ENCODE measurements at regions not wholly inside any gene's neighbourhood (a gene's known extent, or its start where the extent isn't known, plus 50 kb on each side); places are given as distances from the start of the nearest gene placed in this dataset.
"Not testable (repeated sequence)": the region's sequence is repeated elsewhere in the genome, so short reads cannot be mapped to it uniquely, and the experiment has no call there.

- Mint-ChIP-seq H3K9me3 (no peaks in the 10 kb centered on the region), H3K4me1 (no peaks in the 10 kb centered on the region), H3K27ac (no peak overlapping the region), H3K4me3 (no peak overlapping the region), H3K36me3 (no peaks in the 10 kb centered on the region)
- ATAC-seq (no peak), DNase-seq (ENCODE audit: low spot score in 2 of 2) (no peak)
Observed at GRCh38 chr17:34485999-34486398, 93.4 kb upstream of the TMEM132E start.

DNA sequence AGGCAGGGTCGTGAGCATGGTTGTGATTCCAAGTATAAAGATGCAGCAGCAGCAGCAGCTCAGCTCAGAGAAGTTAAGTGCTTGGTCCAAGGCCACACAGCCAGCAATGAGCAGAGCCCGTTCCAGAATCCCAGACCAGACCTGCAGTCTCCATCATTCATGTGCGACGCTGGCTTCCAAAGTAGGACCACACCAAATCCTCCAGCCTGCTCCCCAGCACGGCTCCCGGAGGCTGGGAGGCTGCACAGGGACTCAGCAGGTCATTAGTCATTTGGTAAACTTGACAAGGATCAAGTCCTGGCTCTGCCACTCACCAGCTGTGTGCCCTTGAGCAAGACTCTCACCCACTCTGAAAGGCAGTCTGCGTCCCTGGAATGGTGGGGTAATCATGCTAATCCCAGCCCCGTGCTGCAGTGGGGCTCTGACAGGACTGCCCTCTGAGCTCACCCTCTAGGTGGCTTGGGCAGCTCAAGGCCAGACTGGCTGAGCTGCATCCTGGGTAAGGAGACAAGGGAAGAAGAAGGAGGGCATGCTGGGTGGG, 95.1 kb upstream of the TMEM132E start:
- Mint-ChIP-seq H3K4me1 (no peaks in the 10 kb centered on the region), H3K36me3 (no peaks in the 10 kb centered on the region), H3K27ac (no peak overlapping the region), H3K4me3 (no peak overlapping the region), H3K9me3 (no peaks in the 10 kb centered on the region)
- ATAC-seq (no peak), DNase-seq (ENCODE audit: low spot score in 2 of 2) (no peak)

GRCh38 chr17:34482730-34483129, 96.7 kb upstream of the TMEM132E start:
- ATAC-seq: no peak
- H3K9me3 Mint-ChIP-seq: no peaks in the 10 kb centered on the region
- no peak overlapping the region for H3K4me3 Mint-ChIP-seq
- no peak for DNase-seq (ENCODE audit: low spot score in 2 of 2)
- no peak overlapping the region for H3K27ac Mint-ChIP-seq
- no peaks in the 10 kb centered on the region for H3K4me1 Mint-ChIP-seq
- no peaks in the 10 kb centered on the region for H3K36me3 Mint-ChIP-seq

DNA sequence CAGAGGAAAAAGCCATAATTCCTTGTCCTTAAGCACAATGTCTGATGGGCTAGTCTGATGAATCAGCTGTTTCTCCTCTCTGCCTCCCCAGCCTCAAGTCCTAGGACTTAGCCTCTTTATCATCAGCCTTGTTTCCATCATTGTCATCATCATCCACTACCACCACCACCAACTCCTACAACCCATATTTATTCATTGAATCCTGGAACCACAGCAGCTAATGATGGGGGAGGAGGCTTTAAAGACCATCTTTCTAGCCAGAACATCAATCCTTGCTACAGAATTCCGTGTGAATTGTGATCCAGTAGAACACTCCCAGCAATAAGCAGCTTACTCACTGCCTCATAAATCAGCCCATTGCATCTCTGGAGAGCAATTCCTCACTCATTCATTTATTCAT, 97.6 kb upstream of the TMEM132E start:
- DNase-seq (ENCODE audit: low spot score in 2 of 2): no peak
- H3K27ac Mint-ChIP-seq: no peak overlapping the region
- no peaks in the 10 kb centered on the region for H3K9me3 Mint-ChIP-seq

DNA sequence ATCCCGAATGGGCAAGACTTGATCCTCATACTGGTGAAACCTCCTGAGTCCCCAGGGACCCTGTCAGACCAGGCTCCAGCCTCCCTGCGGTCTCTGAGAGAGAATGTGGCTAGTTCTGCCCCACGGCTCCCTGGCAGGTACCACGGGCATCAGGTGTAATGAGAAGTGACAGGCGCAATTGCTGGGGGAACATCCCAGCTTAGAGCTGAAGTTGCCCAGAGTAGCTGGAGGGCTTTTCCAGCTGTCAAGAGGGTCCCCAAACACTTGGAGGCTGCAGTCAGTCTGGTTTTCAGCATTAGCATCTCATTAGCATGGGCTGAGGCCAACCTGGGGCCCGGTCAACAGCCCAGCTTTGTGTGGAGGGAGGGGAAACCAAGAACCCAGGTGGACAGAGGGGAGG, 100.0 kb upstream of the TMEM132E start:
- no peak overlapping the region for H3K27ac Mint-ChIP-seq
- no peak for DNase-seq (ENCODE audit: low spot score in 2 of 2)
- no peaks in the 10 kb centered on the region for H3K36me3 Mint-ChIP-seq
- H3K4me3 Mint-ChIP-seq: no peak overlapping the region
- no peak for ATAC-seq
- no peaks in the 10 kb centered on the region for H3K9me3 Mint-ChIP-seq
- H3K4me1 Mint-ChIP-seq: no peaks in the 10 kb centered on the region

More for the DNA sequence above, 97.6 kb upstream of the TMEM132E start:
- ATAC-seq: no peak
- no peak overlapping the region for H3K4me3 Mint-ChIP-seq
- no peaks in the 10 kb centered on the region for H3K4me1 Mint-ChIP-seq
- no peaks in the 10 kb centered on the region for H3K36me3 Mint-ChIP-seq

GRCh38 chr17:34478244-34478643, 101.1 kb upstream of the TMEM132E start:
- Mint-ChIP-seq H3K36me3 (no peaks in the 10 kb centered on the region), H3K27ac (no peak overlapping the region), H3K4me3 (no peak overlapping the region), H3K4me1 (no peaks in the 10 kb centered on the region), H3K9me3 (no peaks in the 10 kb centered on the region)
- DNase-seq (ENCODE audit: low spot score in 2 of 2): no peak
- ATAC-seq: no peak

GRCh38 chr17:34475296-34475695, 104.1 kb upstream of the TMEM132E start:
- H3K9me3 Mint-ChIP-seq: no peaks in the 10 kb centered on the region
- no peak for DNase-seq (ENCODE audit: low spot score in 2 of 2)
- no peak overlapping the region for H3K4me3 Mint-ChIP-seq
- no peak overlapping the region for H3K27ac Mint-ChIP-seq
- H3K36me3 Mint-ChIP-seq: no peaks in the 10 kb centered on the region
- ATAC-seq: no peak
- H3K4me1 Mint-ChIP-seq: no peaks in the 10 kb centered on the region

DNA sequence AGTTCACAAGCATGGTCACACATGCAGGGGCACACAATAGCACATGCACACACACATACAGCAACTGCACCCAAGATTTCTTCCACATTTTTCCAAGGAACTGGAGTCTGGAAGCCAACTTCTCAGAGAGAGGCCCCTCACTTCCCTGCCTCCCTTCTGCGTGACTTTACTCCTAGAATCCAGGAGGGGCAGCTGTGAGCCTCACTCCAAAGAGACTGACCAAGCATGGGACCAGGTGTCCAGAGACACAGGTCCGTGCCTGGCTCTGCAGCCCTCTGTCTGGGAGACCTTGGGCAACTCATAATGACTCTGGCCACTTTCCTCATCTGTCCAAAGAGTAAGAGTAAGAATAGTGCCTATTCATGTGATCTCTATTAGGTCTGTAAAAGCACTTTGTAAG, 104.7 kb upstream of the TMEM132E start:
- DNase-seq (ENCODE audit: low spot score in 2 of 2) (no peak), ATAC-seq (no peak)
- Mint-ChIP-seq H3K36me3 (no peaks in the 10 kb centered on the region), H3K4me3 (no peak overlapping the region), H3K9me3 (no peaks in the 10 kb centered on the region), H3K4me1 (no peaks in the 10 kb centered on the region), H3K27ac (no peak overlapping the region)

DNA sequence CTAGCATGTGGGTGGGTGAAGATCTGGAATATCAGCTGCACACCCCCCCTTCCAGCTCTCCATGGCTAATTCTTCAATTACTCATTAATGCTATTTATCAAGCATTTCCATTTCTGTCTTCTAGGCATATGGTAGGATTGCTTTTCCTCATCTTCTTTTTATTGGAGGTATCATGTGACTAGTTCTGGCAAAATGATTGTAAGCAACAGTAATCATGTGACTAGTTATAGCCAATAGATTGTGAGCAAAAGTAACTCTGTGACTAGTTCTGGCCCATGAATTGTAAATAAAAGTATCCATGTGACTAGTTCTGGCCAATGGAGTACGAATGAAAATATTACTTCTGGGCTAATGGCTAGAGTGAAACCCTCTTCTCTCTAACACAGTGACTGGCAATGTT, 107.0 kb upstream of the TMEM132E start:
- Mint-ChIP-seq H3K27ac (no peak overlapping the region), H3K4me1 (no peaks in the 10 kb centered on the region), H3K36me3 (no peaks in the 10 kb centered on the region), H3K4me3 (no peak overlapping the region), H3K9me3 (no peaks in the 10 kb centered on the region)
- DNase-seq (ENCODE audit: low spot score in 2 of 2): no peak
- no peak for ATAC-seq

GRCh38 chr17:34471278-34471677, 108.1 kb upstream of the TMEM132E start:
- not testable (repeated sequence) for H3K9me3 Mint-ChIP-seq, H3K27ac Mint-ChIP-seq

GRCh38 chr17:34465789-34466188, 102.8 kb upstream of the CCL1 start:
- DNase-seq (ENCODE audit: low spot score in 2 of 2) (no peak), ATAC-seq (no peak)
- Mint-ChIP-seq H3K36me3 (no peaks in the 10 kb centered on the region), H3K4me3 (no peak overlapping the region), H3K4me1 (no peaks in the 10 kb centered on the region), H3K27ac (no peak overlapping the region), H3K9me3 (no peaks in the 10 kb centered on the region)

More at GRCh38 chr17:34471278-34471677, 108.1 kb upstream of the TMEM132E start:
- not testable (repeated sequence) for H3K4me1 Mint-ChIP-seq; ATAC-seq; DNase-seq (ENCODE audit: low spot score in 2 of 2); H3K4me3 Mint-ChIP-seq; H3K36me3 Mint-ChIP-seq

GRCh38 chr17:34464812-34465211, 101.8 kb upstream of the CCL1 start:
- Mint-ChIP-seq H3K4me3 (no peak overlapping the region), H3K36me3 (no peaks in the 10 kb centered on the region), H3K27ac (no peak overlapping the region), H3K9me3 (no peaks in the 10 kb centered on the region), H3K4me1 (no peaks in the 10 kb centered on the region)
- DNase-seq (ENCODE audit: low spot score in 2 of 2) (no peak), ATAC-seq (no peak)

GRCh38 chr17:34458266-34458665, 95.2 kb upstream of the CCL1 start:
- Mint-ChIP-seq H3K27ac (no peak overlapping the region), H3K36me3 (no peaks in the 10 kb centered on the region), H3K9me3 (no peaks in the 10 kb centered on the region), H3K4me1 (no peaks in the 10 kb centered on the region), H3K4me3 (no peak overlapping the region)
- no peak for ATAC-seq
- DNase-seq (ENCODE audit: low spot score in 2 of 2): no peak

- ATAC-seq: no peak
- Mint-ChIP-seq H3K9me3 (no peaks in the 10 kb centered on the region), H3K4me1 (no peaks in the 10 kb centered on the region), H3K27ac (no peak overlapping the region), H3K36me3 (no peaks in the 10 kb centered on the region), H3K4me3 (no peak overlapping the region)
- DNase-seq (ENCODE audit: low spot score in 2 of 2): no peak
Observed at GRCh38 chr17:34456121-34456520, 93.1 kb upstream of the CCL1 start.

DNA sequence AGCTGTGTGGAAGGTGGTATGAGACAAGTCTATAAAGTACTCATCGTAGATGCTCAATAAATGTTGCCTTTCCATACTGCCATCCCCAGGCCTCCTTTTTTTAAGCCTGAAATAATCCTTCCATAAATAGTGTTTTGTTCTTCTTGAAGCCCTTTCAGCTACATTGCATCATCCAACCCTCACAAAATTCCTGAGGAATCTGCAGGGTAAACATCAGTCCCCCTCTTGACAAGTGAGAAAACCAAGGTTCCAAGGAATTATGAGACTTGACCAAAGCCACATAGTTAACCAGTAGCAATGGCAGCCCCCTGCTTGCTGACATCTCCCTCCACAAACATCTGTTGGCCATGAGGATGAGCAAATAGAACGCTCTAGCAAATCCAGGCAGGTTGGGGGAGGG, 89.7 kb upstream of the CCL1 start:
- Mint-ChIP-seq H3K4me1 (no peaks in the 10 kb centered on the region), H3K27ac (no peak overlapping the region), H3K4me3 (no peak overlapping the region), H3K9me3 (no peaks in the 10 kb centered on the region), H3K36me3 (no peaks in the 10 kb centered on the region)
- DNase-seq (ENCODE audit: low spot score in 2 of 2): no peak
- ATAC-seq: no peak

- no peaks in the 10 kb centered on the region for H3K9me3 Mint-ChIP-seq
- DNase-seq (ENCODE audit: low spot score in 2 of 2): no peak
- no peak overlapping the region for H3K4me3 Mint-ChIP-seq
- no peaks in the 10 kb centered on the region for H3K36me3 Mint-ChIP-seq
- no peak overlapping the region for H3K27ac Mint-ChIP-seq
- no peaks in the 10 kb centered on the region for H3K4me1 Mint-ChIP-seq
- ATAC-seq: no peak
Observed at GRCh38 chr17:34451313-34451712, 88.3 kb upstream of the CCL1 start.

DNA sequence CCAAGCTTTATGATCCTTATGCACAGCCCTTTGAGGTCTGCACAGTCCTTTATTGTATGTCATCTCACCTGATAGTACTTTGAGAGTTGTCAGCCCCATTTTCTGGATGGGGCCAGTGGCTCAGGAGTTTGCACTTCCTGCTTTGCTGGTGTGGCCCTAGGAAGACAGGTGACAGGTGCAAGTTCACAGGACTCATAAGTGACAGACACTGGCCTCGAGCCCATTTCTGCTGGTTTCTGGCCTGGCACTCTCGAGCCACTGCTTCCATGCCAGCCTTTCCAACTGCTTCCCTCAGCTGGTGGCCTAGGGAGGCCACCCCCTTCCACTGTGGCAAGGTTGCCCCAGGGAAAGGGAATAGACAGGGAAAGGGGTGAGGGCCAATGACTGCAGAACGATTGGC, 84.4 kb upstream of the CCL1 start:
- DNase-seq (ENCODE audit: low spot score in 2 of 2) (no peak), ATAC-seq (no peak)
- Mint-ChIP-seq H3K27ac (no peak overlapping the region), H3K4me1 (no peaks in the 10 kb centered on the region), H3K9me3 (no peaks in the 10 kb centered on the region), H3K4me3 (no peak overlapping the region), H3K36me3 (no peaks in the 10 kb centered on the region)
